ENCODE measurements at regions not wholly inside any gene's neighbourhood (a gene's known extent, or its start where the extent isn't known, plus 50 kb on each side); places are given as distances from the start of the nearest gene placed in this dataset.

- no peak for TF ChIP-seq GATA3 (IDR thresholded peaks at IDR 0.05; ENCODE audit: low read depth, low read length)
- TF ChIP-seq GATA2 (IDR thresholded peaks at IDR 0.05; ENCODE audit: low read depth, low read length): no peak
Observed at GRCh38 chr22:47471406-47471805, 709.0 kb downstream of the TBC1D22A start.

DNA sequence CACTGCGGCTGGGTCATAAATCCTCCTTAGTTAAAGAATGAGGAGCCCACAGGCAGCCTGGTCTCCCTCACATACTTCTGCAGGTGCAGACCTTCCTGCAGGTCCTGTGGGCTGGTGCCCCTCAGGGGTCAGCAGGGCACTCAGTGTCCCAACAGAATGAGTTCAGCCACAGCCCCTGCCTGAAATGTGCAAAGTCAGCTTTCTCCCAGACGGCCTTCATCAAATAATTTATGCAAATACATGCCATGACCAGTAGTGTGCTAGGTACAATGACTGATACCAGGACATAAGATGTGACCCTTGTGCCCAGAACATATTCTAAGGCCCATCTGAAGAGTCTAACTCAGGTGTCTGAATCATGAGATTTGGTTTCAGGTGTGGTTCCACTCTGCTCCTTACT lies 703.4 kb downstream of the TBC1D22A start:
- no peak for TF ChIP-seq GATA3 (IDR thresholded peaks at IDR 0.05; ENCODE audit: low read depth, low read length)
- TF ChIP-seq GATA2 (IDR thresholded peaks at IDR 0.05; ENCODE audit: low read depth, low read length): no peak

DNA sequence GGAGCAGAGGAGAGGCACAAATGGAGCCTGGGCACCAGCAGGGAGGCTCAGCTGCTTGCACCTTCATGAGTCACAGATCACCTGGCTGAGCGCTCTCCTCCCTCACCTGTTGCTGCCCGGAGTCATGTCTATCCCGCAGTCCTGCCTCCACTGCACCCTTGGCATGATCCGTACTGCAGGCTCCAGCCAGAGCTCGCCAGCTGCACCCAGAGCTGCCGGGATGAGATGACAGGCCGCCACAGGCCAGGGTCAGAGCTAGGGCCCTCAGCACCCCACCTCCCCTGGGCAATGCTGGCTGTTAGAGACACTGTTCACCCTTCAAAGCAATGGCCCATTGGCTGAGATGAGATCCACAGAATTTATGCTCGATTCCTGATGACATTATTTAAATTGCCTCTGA lies 702.8 kb downstream of the TBC1D22A start:
- TF ChIP-seq GATA2 (IDR thresholded peaks at IDR 0.05; ENCODE audit: low read depth, low read length): no peak
- TF ChIP-seq GATA3 (IDR thresholded peaks at IDR 0.05; ENCODE audit: low read depth, low read length): no peak

- TF ChIP-seq GATA2 (IDR thresholded peaks at IDR 0.05; ENCODE audit: low read depth, low read length): no peak
- TF ChIP-seq GATA3 (IDR thresholded peaks at IDR 0.05; ENCODE audit: low read depth, low read length): no peak
Observed at GRCh38 chr22:47463220-47463619, 700.8 kb downstream of the TBC1D22A start.

- TF ChIP-seq GATA2 (IDR thresholded peaks at IDR 0.05; ENCODE audit: low read depth, low read length) (peak; percentile 54; the same call in 1 of the 2 replicates), GATA3 (IDR thresholded peaks at IDR 0.05; ENCODE audit: low read depth, low read length) (no peak)
Observed at GRCh38 chr22:47460861-47461260, 698.4 kb downstream of the TBC1D22A start.

DNA sequence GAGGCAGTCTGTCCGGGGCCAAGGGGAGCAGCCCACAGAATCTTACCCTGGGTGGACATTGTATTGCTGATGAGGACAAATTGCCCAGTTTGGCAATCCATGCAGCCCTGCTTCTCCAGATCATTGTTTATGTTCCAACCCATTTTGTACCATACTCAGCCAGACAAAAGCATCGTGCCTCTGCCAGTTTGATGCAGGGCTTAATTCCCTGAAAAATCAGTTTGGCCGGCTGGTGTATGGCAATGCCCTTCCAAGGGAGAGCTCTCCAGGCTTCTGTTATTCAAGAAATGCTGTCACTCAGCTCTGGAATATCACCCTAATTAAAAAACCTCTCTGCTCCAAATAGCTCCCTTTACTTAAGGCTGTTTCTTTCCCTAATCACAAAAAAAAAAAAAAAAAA lies 697.7 kb downstream of the TBC1D22A start:
- TF ChIP-seq GATA2 (IDR thresholded peaks at IDR 0.05; ENCODE audit: low read depth, low read length) (no peak), GATA3 (IDR thresholded peaks at IDR 0.05; ENCODE audit: low read depth, low read length) (no peak)

GRCh38 chr22:47458348-47458747 lies 695.9 kb downstream of the TBC1D22A start:
- TF ChIP-seq GATA2 (IDR thresholded peaks at IDR 0.05; ENCODE audit: low read depth, low read length) (no peak), GATA3 (IDR thresholded peaks at IDR 0.05; ENCODE audit: low read depth, low read length) (no peak)

DNA sequence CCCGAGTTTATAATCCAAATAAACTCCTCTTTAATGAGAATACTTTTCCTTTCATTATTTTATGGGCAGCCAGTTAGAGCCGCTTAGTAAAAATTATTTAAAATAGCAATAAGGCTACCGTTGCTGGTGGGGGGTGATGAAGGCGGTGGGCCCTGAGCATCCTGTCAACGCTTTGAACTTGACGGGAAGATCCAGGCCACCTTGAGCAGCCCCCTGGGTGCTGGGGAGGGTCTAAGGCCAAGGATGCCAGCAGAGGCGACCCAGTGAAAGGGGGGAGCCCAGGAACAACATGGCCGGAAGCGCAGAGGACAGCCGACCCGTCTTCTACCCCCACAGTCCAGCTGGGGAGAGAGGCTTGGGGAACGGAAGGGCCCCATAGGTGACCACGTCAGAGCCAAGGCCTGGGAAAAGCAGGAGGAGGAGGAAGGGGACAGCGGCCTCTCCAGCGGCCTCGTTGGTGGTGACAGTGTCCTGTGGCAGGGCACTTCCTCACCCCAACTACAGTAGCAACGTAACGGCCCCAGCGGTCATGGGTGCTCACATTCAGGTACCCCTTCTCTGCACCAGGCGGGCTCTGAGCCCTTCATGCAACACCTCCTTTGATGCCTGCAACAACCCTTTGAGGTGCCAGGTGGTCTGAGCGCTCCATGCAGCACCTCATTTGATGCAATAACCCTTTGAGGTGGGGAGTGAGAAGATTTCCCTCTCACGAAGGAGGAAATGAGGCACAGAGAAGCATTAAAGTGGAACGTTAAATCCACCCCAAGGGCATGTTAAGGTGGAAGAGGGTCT lies 695.3 kb downstream of the TBC1D22A start:
- TF ChIP-seq GATA2 (IDR thresholded peaks at IDR 0.05; ENCODE audit: low read depth, low read length) (no peak), GATA3 (IDR thresholded peaks at IDR 0.05; ENCODE audit: low read depth, low read length) (no peak)

DNA sequence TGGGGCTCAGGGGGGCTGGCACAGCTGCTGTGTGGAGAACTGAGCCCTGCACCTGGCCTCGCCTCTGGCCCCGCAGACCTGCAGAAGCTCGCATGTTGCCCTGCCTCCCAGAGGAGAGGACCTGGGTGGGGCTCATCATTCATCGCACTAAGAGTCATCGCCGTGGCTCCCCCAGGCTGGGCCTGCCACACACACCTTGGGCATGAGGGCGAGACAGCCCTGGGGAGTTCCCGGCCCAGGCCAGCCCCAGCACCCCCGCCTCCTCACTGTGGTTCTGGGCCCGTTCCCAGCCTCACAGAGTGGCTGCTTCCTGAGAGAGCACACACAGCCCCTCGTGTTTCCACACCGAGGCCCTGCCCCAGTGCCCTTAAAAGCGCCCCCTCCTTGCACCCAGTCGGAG lies 694.6 kb downstream of the TBC1D22A start:
- TF ChIP-seq GATA2 (IDR thresholded peaks at IDR 0.05; ENCODE audit: low read depth, low read length): no peak
- no peak for TF ChIP-seq GATA3 (IDR thresholded peaks at IDR 0.05; ENCODE audit: low read depth, low read length)

GRCh38 chr22:47456031-47456430 lies 693.6 kb downstream of the TBC1D22A start:
- TF ChIP-seq GATA3 (IDR thresholded peaks at IDR 0.05; ENCODE audit: low read depth, low read length): no peak
- TF ChIP-seq GATA2 (IDR thresholded peaks at IDR 0.05; ENCODE audit: low read depth, low read length): no peak

DNA sequence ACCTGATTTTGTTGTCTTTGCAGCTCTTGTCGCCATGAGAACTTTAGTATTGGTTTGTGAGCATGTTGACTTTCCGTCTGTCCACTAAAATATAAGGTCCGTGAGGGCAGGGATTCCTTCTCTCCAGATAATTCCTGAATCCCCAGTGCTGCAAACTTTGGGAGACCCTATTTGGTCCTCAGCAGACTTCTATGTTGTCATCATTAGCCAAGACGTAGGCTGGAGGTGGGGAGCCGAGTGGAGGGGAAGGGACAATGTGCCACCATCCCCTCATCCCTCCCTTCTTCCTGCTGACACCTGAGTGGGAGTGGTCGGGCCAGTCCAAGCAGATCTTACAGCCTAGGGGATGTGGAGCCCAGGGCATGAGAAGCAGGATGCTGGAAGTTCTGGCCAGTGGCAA lies 690.6 kb downstream of the TBC1D22A start:
- no peak for TF ChIP-seq GATA2 (IDR thresholded peaks at IDR 0.05; ENCODE audit: low read depth, low read length)
- no peak for TF ChIP-seq GATA3 (IDR thresholded peaks at IDR 0.05; ENCODE audit: low read depth, low read length)

- TF ChIP-seq GATA3 (IDR thresholded peaks at IDR 0.05; ENCODE audit: low read depth, low read length) (no peak), GATA2 (IDR thresholded peaks at IDR 0.05; ENCODE audit: low read depth, low read length) (no peak)
Observed at GRCh38 chr22:47452184-47452583, 689.7 kb downstream of the TBC1D22A start.

GRCh38 chr22:47450876-47451475 lies 688.5 kb downstream of the TBC1D22A start:
- TF ChIP-seq GATA2 (IDR thresholded peaks at IDR 0.05; ENCODE audit: low read depth, low read length) (no peak), GATA3 (IDR thresholded peaks at IDR 0.05; ENCODE audit: low read depth, low read length) (no peak)

GRCh38 chr22:47449508-47450270 lies 687.2 kb downstream of the TBC1D22A start:
- no peak for TF ChIP-seq GATA2 (IDR thresholded peaks at IDR 0.05; ENCODE audit: low read depth, low read length)
- no peak for TF ChIP-seq GATA3 (IDR thresholded peaks at IDR 0.05; ENCODE audit: low read depth, low read length)
